Stomach (tissue), 8 donors: ENCODE measurements at regions not wholly inside any gene's neighbourhood (a gene's known extent, or its start where the extent isn't known, plus 50 kb on each side); places are given as distances from the start of the nearest gene placed in this dataset.

Source experiments
- DNase-seq, 2 donors: peaks; one replicate each; pipeline versions ENCODE4 v3.0.0 to v3.0.0-alpha.2; 2013 to 2019
- H3K27ac ChIP-seq, 5 donors: fragments of 200-600 bp in 4 of 5; sonication (generic) in 4 of 5; one replicate each; pipeline ENCODE4 v1.5.1; 2013 to 2019; ENCODE audit warnings: mild to moderate bottlenecking in 1 of 5, moderate library complexity in 1 of 5
- H3K27me3 ChIP-seq, 3 donors: fragments of 200-600 bp; sonication (generic); one replicate each; pipeline ENCODE4 v1.5.1; 2017 to 2019; ENCODE audit warnings: mixed run types in 1 of 3
- H3K36me3 ChIP-seq, 4 donors: fragments of 200-600 bp; sonication (generic); 1 replicate in 3 of 4; 2 replicates in 1 of 4; pipeline ENCODE4 v1.5.1; 2016 to 2019
- H3K4me1 ChIP-seq, 4 donors: fragments of 200-600 bp; sonication (generic); one replicate each; pipeline ENCODE4 v1.5.1; 2016 to 2019
- H3K4me3 ChIP-seq, 4 donors: fragments of 200-600 bp; sonication (generic) in 3 of 4; one replicate each; pipeline ENCODE4 v1.5.1; 2016 to 2019; ENCODE audit warnings: mild to moderate bottlenecking in 1 of 4
- H3K9me3 ChIP-seq, 4 donors: fragments of 200-600 bp; sonication (generic); one replicate each; pipeline ENCODE4 v1.5.1; 2016 to 2019
- CTCF ChIP-seq, 7 experiments: fragments of 450-650 bp in 4 of 7; fragments of 200-600 bp in 3 of 7; sonication (generic) in 3 of 7; IDR thresholded peaks; one replicate each; pipeline ENCODE4 v1.5.1; 2016 to 2019; ENCODE audit warnings: antibody characterized with exemption in 7 of 7, control low read depth in 2 of 7, mild to moderate bottlenecking in 1 of 7
- EP300 ChIP-seq: sonication (generic); formaldehyde crosslinking; IDR thresholded peaks from one replicate; pipeline ENCODE4 v1.6.1; 2017; ENCODE audit warnings: antibody characterized with exemption
- POLR2A ChIP-seq, 4 donors: fragments of 450-650 bp; IDR thresholded peaks; one replicate each; pipeline ENCODE4 v1.6.1; 2016; ENCODE audit warnings: antibody characterized with exemption in 4 of 4, control low read depth in 2 of 4, mild to moderate bottlenecking in 1 of 4, moderate library complexity in 1 of 4
- POLR2AphosphoS5 ChIP-seq, 3 donors: sonication (generic); formaldehyde crosslinking; IDR thresholded peaks; one replicate each; pipeline ENCODE4 v1.6.1; 2016; ENCODE audit warnings: antibody characterized with exemption in 3 of 3
- WGBS, 5 donors: extraction: QIAGEN DNeasy Blood & Tissue Kit in 3 of 5; methylation state at CpG; one replicate each; pipeline versions ENCODE4 v1.1.5 to v1.1.7; 2013 to 2018; 5-methylcytosine and 5-hydroxymethylcytosine counted together
- intact Hi-C: fragments of 100-400 bp; cut with DNase I; formaldehyde crosslinking; loops from one replicate; pipeline ENCODE4 v1.15.1; 2023; ENCODE audit warnings: low total_unique reads
- donor health status: healthy with polysubstance abuse.
- donor health status: Bipolar disorder and iron deficiency.
- donor health status: healthy.

GRCh38 chr1:104476126-104476525 lies 726.4 kb downstream of the AMY1C start:
- Histone ChIP-seq H3K27me3 (no peaks in the 10 kb centered on the region), H3K36me3 (no peaks in the 10 kb centered on the region), H3K4me3 (no peak overlapping the region), H3K27ac (no peak overlapping the region), H3K4me1 (no peaks in the 10 kb centered on the region), H3K9me3 (peaks cover 0 to 6% (median 0%) of the 10 kb centered on the region in 4 donors)
- TF ChIP-seq CTCF (IDR thresholded peaks at IDR 0.05) (no peak), POLR2A (IDR thresholded peaks at IDR 0.05) (no peak), EP300 (no peak), POLR2AphosphoS5 (IDR thresholded peaks at IDR 0.05) (no peak)
- intact Hi-C loops = no loop called here
- WGBS, 5 donors = 40 to 55% (median 43%) methylated on average over 2 of the region's 2 CpGs
- DNase-seq = no peak

- WGBS, 5 donors = 11 to 28% (median 19%) methylated on average over 4 of the region's 4 CpGs
- Histone ChIP-seq H3K36me3 (no peaks in the 10 kb centered on the region), H3K27ac (no peak overlapping the region), H3K27me3 (no peaks in the 10 kb centered on the region), H3K4me1 (no peaks in the 10 kb centered on the region), H3K9me3 (peaks cover 0 to 12% (median 0%) of the 10 kb centered on the region in 4 donors), H3K4me3 (no peak overlapping the region)
- DNase-seq = no peak
- intact Hi-C loops = no loop called here
- TF ChIP-seq CTCF (IDR thresholded peaks at IDR 0.05) = no peak
Measured at GRCh38 chr1:104488296-104489015, 738.8 kb downstream of the AMY1C start.

GRCh38 chr1:104526158-104526795 lies 776.6 kb downstream of the AMY1C start:
- no peaks in the 10 kb centered on the region for H3K27me3 ChIP-seq
- H3K27ac ChIP-seq = no peak overlapping the region
- WGBS, 5 donors = 47 to 68% (median 55%) methylated on average over 2 of the region's 2 CpGs
- no peaks in the 10 kb centered on the region for H3K9me3 ChIP-seq
- TF ChIP-seq POLR2AphosphoS5 (IDR thresholded peaks at IDR 0.05) (no peak), POLR2A (IDR thresholded peaks at IDR 0.05) (no peak), EP300 (no peak), CTCF (IDR thresholded peaks at IDR 0.05) (no peak)
- DNase-seq = no peak
- no peaks in the 10 kb centered on the region for H3K4me1 ChIP-seq
- no peak overlapping the region for H3K4me3 ChIP-seq
- intact Hi-C loops = no loop called here
- H3K36me3 ChIP-seq = no peaks in the 10 kb centered on the region

- Histone ChIP-seq H3K4me3 (no peak overlapping the region), H3K36me3 (no peaks in the 10 kb centered on the region), H3K4me1 (no peaks in the 10 kb centered on the region), H3K27me3 (no peaks in the 10 kb centered on the region), H3K27ac (no peak overlapping the region), H3K9me3 (peaks cover 0 to 7% (median 0%) of the 10 kb centered on the region in 4 donors)
- no peak for DNase-seq
- intact Hi-C loops = no loop called here
- WGBS, 5 donors = 74 to 87% (median 78%) methylated on average over 2 of the region's 2 CpGs
- TF ChIP-seq EP300 (no peak), POLR2A (IDR thresholded peaks at IDR 0.05) (no peak), CTCF (IDR thresholded peaks at IDR 0.05) (no peak), POLR2AphosphoS5 (IDR thresholded peaks at IDR 0.05) (no peak)
Measured at GRCh38 chr1:104531990-104532389, 782.3 kb downstream of the AMY1C start.
